Neural cell (in vitro differentiated cells): ENCODE measurements at regions not wholly inside any gene's neighbourhood (a gene's known extent, or its start where the extent isn't known, plus 50 kb on each side); places are given as distances from the start of the nearest gene placed in this dataset.

Source experiments
- H2AFZ ChIP-seq: fragments of 200-600, 300-800 bp; sonication (generic), shearing (Covaris generic); 2 replicates; pipeline ENCODE4 v1.6.0; 2014; ENCODE audit warnings: low read depth, mild to moderate bottlenecking, antibody characterized with exemption, low read length, moderate library complexity
- H3F3A ChIP-seq: fragments of 200-600 bp; shearing (Covaris generic); 2 replicates; pipeline ENCODE4 v1.6.1; 2016; ENCODE audit warnings: mild to moderate bottlenecking, moderate library complexity, mixed read lengths, antibody characterized with exemption, low read length; ENCODE audit not compliant: insufficient read depth, poor library complexity, severe bottlenecking
- H3K27ac ChIP-seq: fragments of 200-600, 300-800 bp; sonication (generic), shearing (Covaris generic); 2 replicates; pipeline ENCODE4 v1.5.1; 2014; ENCODE audit warnings: mild to moderate bottlenecking, low read length, moderate library complexity
- H3K27me3 ChIP-seq: fragments of 300-800, 200-600 bp; sonication (generic), shearing (Covaris generic); 2 replicates; pipeline ENCODE4 v1.6.0; 2014; ENCODE audit warnings: mild to moderate bottlenecking, low read depth, low read length, moderate library complexity; ENCODE audit not compliant: insufficient read depth
- H3K36me3 ChIP-seq: fragments of 300-800, 200-600 bp; sonication (generic), shearing (Covaris generic); 2 replicates; pipeline ENCODE4 v1.5.1; 2014; ENCODE audit warnings: mild to moderate bottlenecking, antibody characterized with exemption, low read length, moderate library complexity; ENCODE audit not compliant: insufficient read depth
- H3K4me2 ChIP-seq: fragments of 300-800, 200-600 bp; sonication (generic), shearing (Covaris generic); 2 replicates; pipeline ENCODE4 v1.6.0; 2014; ENCODE audit warnings: mild to moderate bottlenecking, low read length
- H3K4me3 ChIP-seq: fragments of 300-800, 200-600 bp; sonication (generic), shearing (Covaris generic); 2 replicates; pipeline ENCODE4 v1.5.1; 2014; ENCODE audit warnings: mild to moderate bottlenecking, low read length, moderate library complexity
- H3K79me2 ChIP-seq: fragments of 200-600 bp; shearing (Covaris generic); replicated peaks from 2 replicates; pipeline ENCODE4 v1.6.0; 2014; ENCODE audit warnings: mild to moderate bottlenecking, low read length, moderate library complexity; ENCODE audit not compliant: insufficient read depth
- H3K9ac ChIP-seq: fragments of 300-800, 200-600 bp; sonication (generic), shearing (Covaris generic); 2 replicates; pipeline ENCODE4 v1.6.1; 2016; ENCODE audit warnings: mild to moderate bottlenecking, low read length, mixed read lengths
- H3K9me2 ChIP-seq: fragments of 200-600 bp; shearing (Covaris generic); 2 replicates; pipeline ENCODE4 v1.6.1; 2016; ENCODE audit warnings: mild to moderate bottlenecking, low read length, mixed read lengths; ENCODE audit not compliant: insufficient read depth
- H3K9me3 ChIP-seq: fragments of 200-600, 300-800 bp; sonication (generic), shearing (Covaris generic); 2 replicates; pipeline ENCODE4 v1.6.1; 2016; ENCODE audit warnings: mild to moderate bottlenecking, mixed run types, low read length, moderate library complexity, mixed read lengths
- H4K20me1 ChIP-seq: fragments of 200-600 bp; shearing (Covaris generic); 2 replicates; pipeline ENCODE4 v1.6.1; 2016; ENCODE audit warnings: mild to moderate bottlenecking, mixed run types; ENCODE audit not compliant: insufficient read depth
- EP300 ChIP-seq: fragments of 450-650 bp; conservative IDR thresholded peaks from 2 replicates; pipeline ENCODE4 v1.6.1; 2014; ENCODE audit warnings: antibody characterized with exemption, mild to moderate bottlenecking, moderate library complexity; ENCODE audit not compliant: poor library complexity, severe bottlenecking
- EZH2 ChIP-seq: fragments of 200-600, 300-800 bp; shearing (Covaris generic), sonication (generic); IDR thresholded peaks from 2 replicates; pipeline ENCODE4 v1.6.1; 2014; ENCODE audit warnings: antibody characterized with exemption, low read length, borderline replicate concordance, mild to moderate bottlenecking; ENCODE audit not compliant: insufficient read depth, poor library complexity, severe bottlenecking
- MXI1 ChIP-seq: fragments of 450-650 bp; conservative IDR thresholded peaks from 2 replicates; pipeline ENCODE4 v1.6.1; 2014; ENCODE audit warnings: antibody characterized with exemption, mild to moderate bottlenecking; ENCODE audit not compliant: poor library complexity, severe bottlenecking
- POLR2AphosphoS5 ChIP-seq: IDR thresholded peaks from 2 replicates; pipeline ENCODE4 v1.6.1; 2012
- RAD21 ChIP-seq: fragments of 450-650 bp; conservative IDR thresholded peaks from 2 replicates; pipeline ENCODE4 v1.6.1; 2014; ENCODE audit warnings: antibody characterized with exemption, mild to moderate bottlenecking, moderate library complexity
- REST ChIP-seq: IDR thresholded peaks from 2 replicates; pipeline ENCODE4 v1.6.1; 2012; ENCODE audit warnings: borderline replicate concordance
- SMC3 ChIP-seq: fragments of 450-650 bp; conservative IDR thresholded peaks from 2 replicates; pipeline ENCODE4 v1.6.1; 2014; ENCODE audit warnings: antibody characterized with exemption, mild to moderate bottlenecking, moderate library complexity; ENCODE audit not compliant: poor library complexity
- TAF1 ChIP-seq: IDR thresholded peaks from 2 replicates; pipeline ENCODE4 v1.6.1; 2012; ENCODE audit warnings: low read depth
- TF ChIP-seq, protein P1 (sequence below): fragments of 450-650 bp; IDR thresholded peaks from 2 replicates; pipeline ENCODE4 v1.5.1; 2014; ENCODE audit warnings: antibody characterized with exemption, mild to moderate bottlenecking, moderate library complexity; ENCODE audit not compliant: poor library complexity, severe bottlenecking

- TF ChIP-seq MXI1 = no peak
- no peak for TF ChIP-seq TAF1
Observed at GRCh38 chr2:12034382-12034781, 287.9 kb downstream of the LPIN1 start (continued).

DNA sequence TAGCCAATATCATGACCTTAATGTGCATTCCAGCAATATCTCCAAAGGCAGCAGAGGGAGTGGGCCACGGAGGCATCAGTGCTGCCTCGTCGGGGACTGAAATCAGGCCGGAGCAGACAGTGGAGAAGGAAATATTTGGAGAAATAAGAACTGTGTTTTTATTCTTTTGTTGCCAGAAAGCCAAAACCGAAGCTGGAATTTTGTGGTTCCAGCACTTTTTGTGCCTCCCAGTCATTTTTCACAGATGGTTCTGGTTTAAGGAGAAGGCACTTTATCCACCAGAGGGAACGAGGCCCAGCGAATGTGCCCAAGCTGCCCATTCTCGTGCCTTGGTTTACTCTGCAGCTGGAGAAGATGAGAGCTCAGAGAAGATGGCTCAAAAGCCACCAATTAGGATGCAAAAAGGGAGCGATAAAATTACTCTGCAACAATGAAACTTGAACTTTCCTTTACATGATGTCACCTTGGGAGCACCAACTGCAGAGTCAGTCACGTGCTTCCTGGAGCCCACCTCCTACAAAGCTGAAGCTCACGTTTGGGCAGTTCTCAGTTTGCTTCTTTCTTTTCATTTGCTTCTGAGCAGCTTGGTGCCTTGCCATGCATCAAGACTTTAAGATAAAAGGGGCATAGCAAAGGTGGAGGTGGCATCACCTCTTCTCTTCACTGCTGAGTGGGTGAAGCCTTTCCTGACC is 288.7 kb downstream of the LPIN1 start:
- no peaks in the 10 kb centered on the region for H3K27me3 ChIP-seq
- no peaks in the 10 kb centered on the region for H3K79me2 ChIP-seq
- no peaks in the 10 kb centered on the region for H3K9me3 ChIP-seq
- TF ChIP-seq, protein P1, sequence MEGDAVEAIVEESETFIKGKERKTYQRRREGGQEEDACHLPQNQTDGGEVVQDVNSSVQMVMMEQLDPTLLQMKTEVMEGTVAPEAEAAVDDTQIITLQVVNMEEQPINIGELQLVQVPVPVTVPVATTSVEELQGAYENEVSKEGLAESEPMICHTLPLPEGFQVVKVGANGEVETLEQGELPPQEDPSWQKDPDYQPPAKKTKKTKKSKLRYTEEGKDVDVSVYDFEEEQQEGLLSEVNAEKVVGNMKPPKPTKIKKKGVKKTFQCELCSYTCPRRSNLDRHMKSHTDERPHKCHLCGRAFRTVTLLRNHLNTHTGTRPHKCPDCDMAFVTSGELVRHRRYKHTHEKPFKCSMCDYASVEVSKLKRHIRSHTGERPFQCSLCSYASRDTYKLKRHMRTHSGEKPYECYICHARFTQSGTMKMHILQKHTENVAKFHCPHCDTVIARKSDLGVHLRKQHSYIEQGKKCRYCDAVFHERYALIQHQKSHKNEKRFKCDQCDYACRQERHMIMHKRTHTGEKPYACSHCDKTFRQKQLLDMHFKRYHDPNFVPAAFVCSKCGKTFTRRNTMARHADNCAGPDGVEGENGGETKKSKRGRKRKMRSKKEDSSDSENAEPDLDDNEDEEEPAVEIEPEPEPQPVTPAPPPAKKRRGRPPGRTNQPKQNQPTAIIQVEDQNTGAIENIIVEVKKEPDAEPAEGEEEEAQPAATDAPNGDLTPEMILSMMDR = no peak
- TF ChIP-seq SMC3 (no peak), POLR2AphosphoS5 (no peak), EP300 (no peak), TAF1 (no peak), REST (no peak), RAD21 (no peak), EZH2 (no peak), MXI1 (no peak)
- no peaks in the 10 kb centered on the region for H4K20me1 ChIP-seq
- no peak overlapping the region for H2AFZ ChIP-seq
- H3K36me3 ChIP-seq = no peaks in the 10 kb centered on the region
- no peaks in the 10 kb centered on the region for H3K9me2 ChIP-seq
- H3K9ac ChIP-seq = no peak overlapping the region
- no peak overlapping the region for H3K27ac ChIP-seq
- H3K4me2 ChIP-seq = no peak overlapping the region
- H3K4me3 ChIP-seq = no peak overlapping the region
- no peaks in the 10 kb centered on the region for H3F3A ChIP-seq

DNA sequence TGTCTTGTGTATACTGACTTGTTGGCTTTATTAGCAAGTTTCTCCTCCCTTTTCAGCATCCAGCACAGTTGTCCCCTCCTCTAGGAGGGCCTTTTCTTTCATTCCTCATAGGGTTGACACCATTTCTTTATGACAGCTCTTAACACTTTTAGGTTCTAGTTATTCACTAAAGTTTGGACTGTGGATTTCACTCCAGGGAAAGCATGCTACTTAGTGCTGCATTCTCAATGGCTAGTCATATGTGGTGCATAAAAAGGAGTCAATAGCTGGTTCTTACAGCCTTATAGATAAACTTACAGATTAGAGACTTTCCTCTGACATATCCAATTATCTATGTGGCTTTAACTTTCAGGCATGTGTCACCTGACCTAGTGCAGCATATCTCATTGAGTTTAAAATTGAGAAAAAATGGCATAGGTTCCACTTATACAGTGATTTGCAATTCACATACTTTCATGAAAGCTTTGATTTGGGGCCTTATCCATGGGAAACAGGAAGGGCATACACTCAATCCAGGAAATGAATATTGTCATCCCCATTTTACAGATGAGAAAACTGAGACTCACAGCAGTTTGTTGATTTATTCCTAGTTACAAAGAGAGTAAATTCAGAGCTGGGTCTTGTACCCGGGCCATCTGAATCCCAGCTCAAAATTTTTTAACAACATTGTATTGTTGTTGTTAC is 289.7 kb downstream of the LPIN1 start:
- Histone ChIP-seq H3K27ac (no peak overlapping the region), H2AFZ (no peak overlapping the region), H3K9me2 (no peaks in the 10 kb centered on the region), H3K9me3 (no peaks in the 10 kb centered on the region), H3K79me2 (no peaks in the 10 kb centered on the region), H3K4me3 (no peak overlapping the region), H3F3A (no peaks in the 10 kb centered on the region), H3K36me3 (no peaks in the 10 kb centered on the region), H3K9ac (no peak overlapping the region), H3K4me2 (no peak overlapping the region), H4K20me1 (no peaks in the 10 kb centered on the region), H3K27me3 (no peaks in the 10 kb centered on the region)
- TF ChIP-seq, protein P1 = no peak
- TF ChIP-seq REST (no peak), TAF1 (no peak), EZH2 (no peak), MXI1 (no peak), EP300 (no peak), RAD21 (no peak), SMC3 (no peak), POLR2AphosphoS5 (no peak)
